IMR-90 (cell line): ENCODE measurements at regions not wholly inside any gene's neighbourhood (a gene's known extent, or its start where the extent isn't known, plus 50 kb on each side); places are given as distances from the start of the nearest gene placed in this dataset.

ENCODE experiments used
- BHLHE40 ChIP-seq: fragments of 150-350 bp; IDR thresholded peaks from 2 replicates; pipeline ENCODE4 v1.6.1; 2016; ENCODE audit warnings: mild to moderate bottlenecking, low read depth, low read length
- CEBPB ChIP-seq: IDR thresholded peaks from 2 replicates; pipeline ENCODE4 v1.6.1; 2012; ENCODE audit warnings: low read depth, low read length, improper control_type of control experiment
- CHD1 ChIP-seq: IDR thresholded peaks from 2 replicates; pipeline ENCODE4 v1.6.1; 2012; ENCODE audit warnings: low read depth, low read length, improper control_type of control experiment
- CTCF ChIP-seq: conservative IDR thresholded peaks from 2 replicates; pipeline ENCODE4 v1.5.1; 2012; ENCODE audit warnings: mild to moderate bottlenecking, low read depth, low read length, improper control_type of control experiment
- FOS ChIP-seq: fragments of 150-350 bp; IDR thresholded peaks from 2 replicates; pipeline ENCODE4 v1.6.1; 2016; ENCODE audit warnings: low read depth, low read length
- MAZ ChIP-seq: IDR thresholded peaks from 2 replicates; pipeline ENCODE4 v1.6.1; 2012; ENCODE audit warnings: low read depth, mild to moderate bottlenecking, low read length, improper control_type of control experiment, moderate library complexity, borderline replicate concordance
- MXI1 ChIP-seq: IDR thresholded peaks from 2 replicates; pipeline ENCODE4 v1.6.1; 2012; ENCODE audit warnings: low read depth, mild to moderate bottlenecking, low read length, moderate library complexity, borderline replicate concordance
- POLR2A ChIP-seq: IDR thresholded peaks from 2 replicates; pipeline ENCODE4 v1.6.1; 2012; ENCODE audit warnings: mild to moderate bottlenecking, low read depth, low read length
- USF2 ChIP-seq: fragments of 150-350 bp; IDR thresholded peaks from 2 replicates; pipeline ENCODE4 v1.6.1; 2017; ENCODE audit warnings: mild to moderate bottlenecking, antibody characterized with exemption, low read length, low read depth

GRCh38 chr20:39885975-39886649 is 802.9 kb downstream of the MAFB start:
- TF ChIP-seq POLR2A (no peak), CTCF (peak; percentile 64), FOS (no peak), CEBPB (no peak), MXI1 (0 out of 2 replicates have a peak, but pooled peaks have one; percentile 36), BHLHE40 (peak; percentile 67; the same call in 1 of the 2 replicates), CHD1 (no peak), USF2 (no peak), MAZ (no peak)
